HFFc6 (cell line): ENCODE measurements at regions not wholly inside any gene's neighbourhood (a gene's known extent, or its start where the extent isn't known, plus 50 kb on each side); places are given as distances from the start of the nearest gene placed in this dataset.

Experiments
- DNase-seq: peaks from one replicate; pipeline ENCODE4 v3.0.0-alpha.2; 2018
- H3K27ac Mint-ChIP-seq: 2 replicates; pipeline ENCODE4 v1.8.0; 2020; ENCODE audit warnings: mild to moderate bottlenecking, mixed read lengths
- H3K27me3 Mint-ChIP-seq: 2 replicates; pipeline ENCODE4 v1.8.0; 2021; ENCODE audit warnings: mild to moderate bottlenecking, moderate library complexity, mixed read lengths; ENCODE audit not compliant: insufficient read depth
- H3K36me3 Mint-ChIP-seq: 2 replicates; pipeline ENCODE4 v1.8.0; 2021; ENCODE audit warnings: low read depth, mixed read lengths
- H3K4me1 Mint-ChIP-seq: 2 replicates; pipeline ENCODE4 v1.8.0; 2020; ENCODE audit warnings: low read depth, mixed read lengths
- H3K4me3 Mint-ChIP-seq: 2 replicates; pipeline ENCODE4 v1.8.0; 2020; ENCODE audit warnings: mild to moderate bottlenecking, moderate library complexity, mixed read lengths
- H3K9me3 Mint-ChIP-seq: 2 replicates; pipeline ENCODE4 v1.8.0; 2020; ENCODE audit warnings: mild to moderate bottlenecking, mixed read lengths
- TF ChIP-seq, protein P1 (sequence below): fragments of 200-600 bp; sonication (generic); IDR thresholded peaks from 2 replicates; pipeline ENCODE4 v1.5.0; 2021; ENCODE audit warnings: antibody characterized with exemption, mild to moderate bottlenecking

DNA sequence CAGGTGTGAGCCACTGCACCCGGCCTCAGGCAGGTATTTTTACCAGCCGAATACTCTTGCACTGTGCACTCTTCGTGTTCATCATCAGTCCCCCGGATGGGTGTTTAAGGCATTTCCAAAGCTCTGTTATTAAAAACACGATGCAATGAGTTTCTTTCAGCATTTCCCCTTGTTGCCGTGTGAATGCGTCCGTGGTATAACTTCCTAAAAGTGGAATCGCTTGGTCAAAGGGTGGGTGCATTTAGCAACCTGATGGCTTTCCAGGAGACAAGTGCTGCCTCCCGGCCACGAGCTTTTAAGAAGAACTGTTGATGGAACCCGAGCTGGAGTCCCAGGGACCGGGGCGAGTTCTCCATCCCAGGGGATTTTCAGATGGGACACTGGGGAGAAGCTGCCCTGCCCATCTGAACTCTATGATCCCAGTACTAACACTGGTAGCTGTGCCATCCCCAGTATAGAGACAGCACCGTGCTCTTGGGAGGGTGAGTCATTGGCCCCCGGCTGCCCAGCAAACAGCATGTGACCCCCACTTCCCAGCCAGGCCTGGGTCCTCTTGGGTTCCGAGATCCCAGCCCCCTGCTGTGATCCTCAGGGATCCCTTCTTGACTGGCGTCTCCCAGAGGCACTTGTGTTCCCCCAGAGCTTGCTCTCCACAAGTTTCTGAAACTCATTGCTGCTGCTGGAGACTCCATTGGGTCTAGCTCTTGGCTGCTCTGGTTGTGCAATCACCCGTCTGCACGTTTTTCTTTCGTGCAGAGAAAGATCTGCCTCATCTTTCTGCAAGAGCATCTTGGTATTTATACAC lies 169.5 kb upstream of the IER5L start:
- Mint-ChIP-seq H3K9me3 (no peaks in the 10 kb centered on the region), H3K27ac (no peak overlapping the region)

DNA sequence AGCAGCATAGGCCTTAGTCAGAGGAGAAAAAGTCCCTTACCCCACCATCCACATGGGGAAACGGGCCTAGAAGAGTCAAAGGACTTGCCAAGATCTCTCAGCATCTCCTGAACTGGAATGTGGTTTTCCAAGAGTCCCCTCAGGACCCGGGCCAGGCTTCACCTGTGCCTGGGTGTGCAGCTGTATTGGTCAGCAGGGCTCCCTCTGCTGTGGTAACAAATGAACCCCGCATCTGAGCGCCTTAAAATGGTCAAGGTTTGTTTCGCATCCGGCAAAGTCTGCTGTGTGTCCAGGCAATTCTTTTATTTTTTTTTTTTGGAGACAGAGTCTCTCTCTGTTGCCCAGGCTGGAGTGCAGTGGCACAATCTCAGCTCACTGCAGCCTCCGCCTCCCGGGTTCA lies 168.0 kb upstream of the IER5L start:
- no peaks in the 10 kb centered on the region for H3K9me3 Mint-ChIP-seq
- no peaks in the 10 kb centered on the region for H3K36me3 Mint-ChIP-seq
- H3K27ac Mint-ChIP-seq: no peak overlapping the region
- no peak for DNase-seq
- TF ChIP-seq, protein P1, sequence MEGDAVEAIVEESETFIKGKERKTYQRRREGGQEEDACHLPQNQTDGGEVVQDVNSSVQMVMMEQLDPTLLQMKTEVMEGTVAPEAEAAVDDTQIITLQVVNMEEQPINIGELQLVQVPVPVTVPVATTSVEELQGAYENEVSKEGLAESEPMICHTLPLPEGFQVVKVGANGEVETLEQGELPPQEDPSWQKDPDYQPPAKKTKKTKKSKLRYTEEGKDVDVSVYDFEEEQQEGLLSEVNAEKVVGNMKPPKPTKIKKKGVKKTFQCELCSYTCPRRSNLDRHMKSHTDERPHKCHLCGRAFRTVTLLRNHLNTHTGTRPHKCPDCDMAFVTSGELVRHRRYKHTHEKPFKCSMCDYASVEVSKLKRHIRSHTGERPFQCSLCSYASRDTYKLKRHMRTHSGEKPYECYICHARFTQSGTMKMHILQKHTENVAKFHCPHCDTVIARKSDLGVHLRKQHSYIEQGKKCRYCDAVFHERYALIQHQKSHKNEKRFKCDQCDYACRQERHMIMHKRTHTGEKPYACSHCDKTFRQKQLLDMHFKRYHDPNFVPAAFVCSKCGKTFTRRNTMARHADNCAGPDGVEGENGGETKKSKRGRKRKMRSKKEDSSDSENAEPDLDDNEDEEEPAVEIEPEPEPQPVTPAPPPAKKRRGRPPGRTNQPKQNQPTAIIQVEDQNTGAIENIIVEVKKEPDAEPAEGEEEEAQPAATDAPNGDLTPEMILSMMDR: no peak
- H3K27me3 Mint-ChIP-seq: peaks cover 3% of the 10 kb centered on the region
- H3K4me1 Mint-ChIP-seq: no peaks in the 10 kb centered on the region
- no peak overlapping the region for H3K4me3 Mint-ChIP-seq

More for the DNA sequence above, 169.5 kb upstream of the IER5L start:
- TF ChIP-seq, protein P1: no peak
- H3K27me3 Mint-ChIP-seq: peaks cover 3% of the 10 kb centered on the region
- no peak for DNase-seq
- no peaks in the 10 kb centered on the region for H3K4me1 Mint-ChIP-seq
- no peaks in the 10 kb centered on the region for H3K36me3 Mint-ChIP-seq
- H3K4me3 Mint-ChIP-seq: no peak overlapping the region

DNA sequence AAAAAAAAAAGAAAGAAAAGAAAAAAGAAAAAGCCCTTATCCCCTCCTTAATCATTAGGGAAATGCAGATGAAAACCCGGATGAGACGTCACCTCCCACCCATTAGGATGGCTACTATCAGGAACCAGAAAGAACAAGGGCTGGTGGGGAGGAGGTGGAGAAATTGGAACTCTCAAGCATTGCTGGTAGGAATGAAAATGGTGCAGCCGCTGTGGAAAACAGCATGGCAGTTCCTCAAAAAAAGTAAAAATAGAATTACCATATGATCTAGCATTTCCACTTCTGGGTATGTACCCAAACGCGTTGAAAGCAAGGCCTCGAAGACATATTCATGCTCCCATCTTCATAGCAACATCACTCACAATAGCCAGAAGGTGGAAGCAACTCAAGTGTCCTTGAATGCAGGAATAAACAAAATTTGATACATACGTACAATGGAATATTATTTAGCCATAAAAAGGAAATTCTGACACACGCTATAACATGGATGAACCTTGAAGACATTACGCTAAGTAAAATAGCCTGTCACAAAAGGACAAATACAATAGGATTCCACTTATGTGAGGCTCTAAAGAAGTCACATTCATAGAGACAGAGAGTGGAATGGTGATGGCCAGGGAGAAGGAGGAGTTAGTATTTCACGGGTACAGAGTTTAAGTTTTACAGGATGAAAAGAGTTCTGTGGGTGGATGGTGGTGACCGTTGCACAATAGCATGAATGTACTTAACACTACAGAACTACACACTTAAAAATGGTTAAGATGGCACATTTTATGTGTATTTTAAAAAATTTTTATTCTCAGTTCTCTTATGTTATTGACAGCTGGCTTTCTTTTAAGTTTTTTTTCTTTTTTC lies 166.8 kb upstream of the IER5L start:
- Mint-ChIP-seq H3K27ac (no peak overlapping the region), H3K4me1 (no peaks in the 10 kb centered on the region), H3K9me3 (no peaks in the 10 kb centered on the region), H3K27me3 (peaks cover 3% of the 10 kb centered on the region; the same call in 1 of the 2 replicates), H3K4me3 (no peak overlapping the region), H3K36me3 (no peaks in the 10 kb centered on the region)
- no peak for DNase-seq
- TF ChIP-seq, protein P1: no peak

DNA sequence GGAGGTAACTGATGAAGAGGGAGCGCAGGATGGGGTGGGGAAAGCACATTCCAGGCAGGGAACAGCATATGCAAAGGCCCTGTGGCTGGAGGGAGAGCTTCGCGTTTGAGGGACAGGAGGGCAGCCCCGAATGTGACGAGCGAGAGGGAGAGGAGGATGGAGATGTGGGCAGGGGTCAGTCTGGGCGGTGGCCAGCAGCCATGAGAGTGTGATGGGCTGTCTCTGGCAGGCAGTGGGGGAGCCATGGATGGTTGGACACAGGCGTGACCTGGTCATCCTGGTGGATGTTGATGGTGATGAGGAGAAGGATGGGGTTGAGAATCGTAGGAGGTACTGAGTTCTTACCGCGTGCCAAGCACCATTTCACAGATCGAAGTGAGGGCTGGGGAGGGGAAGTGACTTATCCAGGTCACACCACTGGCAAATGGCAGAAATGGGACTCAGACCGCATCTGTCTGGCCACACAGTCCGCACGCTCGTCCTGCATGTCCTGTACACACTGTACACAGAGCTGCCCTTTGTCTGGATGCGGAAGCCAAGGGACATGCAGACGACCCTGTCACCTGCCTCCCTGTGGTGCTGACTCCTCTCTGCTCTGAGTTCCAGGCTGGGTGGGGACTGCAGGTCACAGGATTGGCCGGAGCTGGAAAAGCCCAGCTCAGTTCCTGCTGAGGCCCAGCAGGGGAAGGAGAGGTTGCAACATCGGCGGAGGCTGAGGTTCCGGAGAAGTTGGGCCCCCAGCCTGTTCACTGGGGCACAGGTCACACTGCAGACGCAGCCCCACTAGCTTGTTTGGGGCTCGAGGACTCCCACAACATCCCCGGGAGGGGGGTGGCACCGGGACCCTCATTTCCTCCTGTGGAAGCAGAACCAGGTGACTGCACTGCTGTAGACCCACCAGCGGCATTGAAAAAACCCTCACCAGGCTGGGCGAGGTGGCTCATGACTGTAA lies 165.6 kb upstream of the IER5L start:
- Mint-ChIP-seq H3K36me3 (no peaks in the 10 kb centered on the region), H3K27me3 (peaks cover 3% of the 10 kb centered on the region; the same call in 1 of the 2 replicates), H3K9me3 (no peaks in the 10 kb centered on the region), H3K4me1 (no peaks in the 10 kb centered on the region), H3K4me3 (no peak overlapping the region), H3K27ac (no peak overlapping the region)
- TF ChIP-seq, protein P1: no peak
- no peak for DNase-seq
